HG03457 (cell line): ENCODE measurements at regions not wholly inside any gene's neighbourhood (a gene's known extent, or its start where the extent isn't known, plus 50 kb on each side); places are given as distances from the start of the nearest gene placed in this dataset.
A peak's percentile ranks its signal among the peaks of the same experiment; 100 is the strongest.

Experiments
- ATAC-seq: cut with Tn5 transposase; IDR thresholded peaks from one replicate; pipeline ENCODE4 v1.9.1; 2021; ENCODE audit warnings: moderate number of reproducible peaks; ENCODE audit not compliant: unreplicated experiment

DNA sequence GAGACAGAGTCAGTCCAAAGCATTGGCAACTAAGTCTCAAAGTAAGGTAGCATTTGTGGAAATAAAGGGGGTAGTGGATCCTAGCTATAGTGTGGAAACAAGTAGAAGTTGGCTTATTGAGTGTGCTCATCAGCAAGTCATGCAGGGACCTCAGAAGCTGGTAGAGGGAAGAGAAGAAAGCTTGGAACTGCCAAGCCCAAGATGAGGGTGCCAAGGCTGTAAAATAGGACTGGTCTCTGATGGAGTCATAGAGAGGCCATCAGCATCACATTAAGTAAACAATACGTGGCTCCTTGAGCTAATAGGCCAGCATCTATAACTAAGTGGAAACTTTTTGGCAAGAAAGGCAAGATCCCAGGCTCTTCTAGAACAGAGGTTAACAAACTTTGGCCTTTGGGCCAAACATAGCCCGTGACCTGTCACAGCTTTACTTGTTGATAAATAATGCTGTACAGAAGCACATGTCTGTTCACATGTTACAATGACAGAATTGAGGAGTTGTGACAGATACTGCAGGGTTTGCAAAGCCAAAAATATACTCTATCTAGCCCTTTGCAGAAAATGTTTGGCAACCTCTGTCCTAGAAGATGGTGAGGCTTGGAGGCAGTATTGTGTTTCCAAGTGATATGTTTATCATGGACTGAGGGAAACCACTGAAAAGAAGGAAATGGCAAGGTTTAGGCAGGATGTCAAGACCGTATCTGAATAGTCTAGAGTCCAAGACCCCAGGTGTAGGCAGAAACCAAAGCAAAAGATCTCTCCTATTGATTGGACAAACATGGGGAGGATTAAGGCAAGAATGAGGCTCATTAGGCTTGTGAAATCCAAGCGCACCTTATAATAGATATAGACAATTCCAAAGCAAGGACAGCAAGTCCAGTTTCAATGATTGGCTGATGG is 62.5 kb upstream of the CD44 start:
- ATAC-seq: no peak

DNA sequence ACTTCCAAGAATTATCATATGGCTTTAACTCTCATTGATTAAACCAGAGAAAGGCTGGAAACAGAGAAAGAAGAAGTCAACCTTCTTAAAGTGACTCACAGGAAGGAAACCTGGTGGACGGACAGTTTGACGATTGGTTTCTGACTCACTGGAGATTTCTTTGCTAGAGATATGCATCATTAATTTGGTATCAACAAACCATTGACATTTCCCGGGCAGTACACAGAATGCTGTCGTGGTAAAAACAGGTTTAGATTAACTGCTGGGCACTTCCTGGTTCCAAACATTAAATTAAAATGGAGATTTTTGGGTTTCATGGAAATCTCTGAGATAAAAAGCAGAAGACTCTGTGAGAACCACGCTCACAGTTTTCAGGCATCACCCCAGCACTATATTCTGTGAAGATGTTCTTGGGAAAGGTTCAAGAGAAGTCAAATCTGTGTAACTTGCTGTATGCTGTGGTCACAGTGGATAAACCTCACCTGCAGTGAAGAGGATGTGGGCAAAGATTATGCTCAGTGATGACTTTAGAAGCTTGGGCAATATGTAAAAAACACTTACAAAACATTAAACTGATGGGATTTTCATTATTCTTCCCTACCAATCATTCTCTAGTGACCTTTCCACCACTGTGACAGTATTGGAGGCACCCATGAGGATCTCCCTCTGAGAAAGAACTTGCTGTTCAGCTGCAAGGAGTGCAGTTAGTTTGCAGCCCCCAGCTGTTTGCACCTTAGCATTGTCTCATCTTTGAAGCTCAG is 61.1 kb upstream of the CD44 start:
- ATAC-seq: peak; percentile 41

- ATAC-seq: no peak
Observed at GRCh38 chr11:35078470-35078735, 60.6 kb upstream of the CD44 start.

DNA sequence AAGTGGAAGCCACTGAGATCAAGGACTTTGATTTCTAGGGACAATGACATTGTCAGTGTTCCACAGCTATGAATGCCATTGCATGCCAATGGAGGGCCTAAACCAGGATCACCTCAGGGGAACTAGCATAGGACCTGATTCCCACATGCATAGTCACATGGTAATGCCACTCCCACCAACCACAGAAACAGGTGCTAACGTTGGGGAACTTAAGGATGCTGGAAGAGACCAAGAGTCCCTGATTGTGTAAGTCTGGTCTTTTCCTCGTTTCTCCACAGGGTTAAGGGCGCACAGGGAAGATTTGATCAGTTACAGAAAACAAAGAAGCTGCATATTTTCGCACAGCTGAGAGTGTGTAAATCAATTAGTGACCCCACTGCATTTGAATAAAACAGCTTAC is 59.4 kb upstream of the CD44 start:
- ATAC-seq: no peak

- ATAC-seq: peak; percentile 70
Observed at GRCh38 chr11:35082321-35083180, 56.4 kb upstream of the CD44 start.

GRCh38 chr11:35083181-35083430 is 55.9 kb upstream of the CD44 start:
- ATAC-seq: no peak

- peak; percentile 49 for ATAC-seq
Observed at GRCh38 chr11:35083431-35084238, 55.3 kb upstream of the CD44 start.

GRCh38 chr11:35084817-35085440 is 54.0 kb upstream of the CD44 start:
- ATAC-seq: no peak

DNA sequence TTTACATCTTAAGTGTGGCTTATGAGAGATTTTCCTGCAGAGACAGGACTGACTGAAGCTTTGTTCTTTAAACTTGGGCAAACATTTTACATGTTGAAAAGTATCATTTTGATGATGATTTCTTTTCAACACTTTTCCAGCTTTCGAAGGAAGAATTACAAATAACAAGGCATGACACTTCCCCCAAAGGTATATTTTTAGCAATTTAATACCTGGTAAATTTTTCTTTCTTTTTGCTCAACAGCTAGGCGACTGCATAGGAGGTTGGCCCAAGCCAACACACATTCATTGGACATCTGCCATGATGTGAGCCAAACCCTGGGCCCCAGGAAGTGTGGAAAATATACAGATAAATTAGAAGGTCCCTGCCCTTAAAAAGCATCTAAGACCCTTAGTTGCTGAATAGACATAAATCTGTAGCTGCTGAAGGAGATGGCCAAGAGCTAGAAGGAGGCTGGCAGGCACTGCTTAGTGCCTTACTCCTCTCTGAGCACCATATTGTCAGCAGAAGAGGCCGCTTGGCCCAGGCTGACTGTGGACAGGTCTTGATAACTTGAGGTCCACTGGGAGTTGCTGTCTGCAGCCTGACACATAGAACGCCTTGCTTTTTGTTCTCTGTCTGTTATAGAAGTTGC is 53.3 kb upstream of the CD44 start:
- ATAC-seq: no peak

DNA sequence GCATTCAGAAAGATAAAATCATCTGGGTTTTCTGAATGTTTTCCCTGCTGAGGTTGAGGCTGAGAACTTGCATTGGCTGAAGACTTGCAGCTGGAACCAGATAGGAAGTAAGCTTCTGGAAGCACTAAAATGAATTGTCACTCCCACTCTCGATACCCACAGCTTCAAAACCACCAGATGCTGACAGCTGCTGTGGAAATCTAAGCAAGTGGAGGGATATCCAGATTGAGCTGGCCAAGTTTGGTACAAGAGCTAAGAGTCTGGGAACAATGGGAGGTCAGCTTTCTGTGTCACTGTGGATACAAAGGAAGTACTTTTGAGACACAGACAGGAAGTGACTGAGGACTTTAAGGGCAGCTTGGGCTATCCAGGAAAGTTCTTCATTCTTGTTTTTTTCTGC is 51.3 kb upstream of the CD44 start:
- ATAC-seq: no peak

DNA sequence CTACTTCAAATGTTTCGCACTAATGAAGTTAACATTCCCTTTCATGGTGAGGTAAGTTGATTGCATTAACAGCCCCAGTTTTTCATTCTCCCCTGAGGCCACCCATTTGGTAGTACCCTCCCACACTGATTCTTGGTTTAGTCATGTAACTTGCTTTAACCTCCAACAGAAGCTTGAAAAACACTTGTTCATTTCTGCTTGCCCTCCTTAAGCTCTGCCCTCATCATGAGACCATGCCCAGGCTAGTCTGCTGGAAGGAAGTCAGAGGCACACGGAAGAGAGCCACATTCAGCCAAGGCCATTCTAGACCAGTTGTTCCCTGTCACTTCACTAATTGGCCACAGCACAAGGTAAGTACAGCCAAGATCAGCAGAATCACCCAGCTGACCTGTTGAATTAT is 50.7 kb upstream of the CD44 start:
- ATAC-seq: no peak

DNA sequence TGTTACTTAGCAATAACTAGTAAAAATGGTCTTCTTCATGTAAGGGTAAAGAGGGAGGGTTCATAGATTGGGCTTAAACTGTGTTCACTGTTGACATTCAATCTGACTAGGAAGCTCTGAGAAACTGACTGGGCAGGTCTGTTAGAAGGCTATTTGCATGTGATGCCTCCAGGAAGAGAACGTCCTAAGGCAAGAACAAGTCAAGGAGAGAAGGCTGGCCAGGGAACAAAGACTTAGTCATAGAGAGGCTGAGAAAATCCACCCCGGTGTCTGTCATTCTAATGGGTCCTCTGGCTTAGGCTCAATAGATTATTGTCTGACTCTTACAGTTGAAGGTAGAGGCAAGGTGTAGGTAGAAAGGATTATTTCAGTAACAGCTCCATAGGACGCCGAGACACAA is 50.3 kb upstream of the CD44 start:
- no peak for ATAC-seq
